IPS DF 6.9 (cell line): ENCODE measurements at regions not wholly inside any gene's neighbourhood (a gene's known extent, or its start where the extent isn't known, plus 50 kb on each side); places are given as distances from the start of the nearest gene placed in this dataset.

Source experiments
- DNase-seq: peaks from one replicate; pipeline ENCODE4 v3.0.0-alpha.2; 2013; ENCODE audit warnings: low read depth, low spot score
- H3K27ac ChIP-seq: one replicate; pipeline ENCODE4 v1.5.1; 2013; ENCODE audit warnings: low read length, control low read depth
- H3K27me3 ChIP-seq: 2 replicates; pipeline ENCODE4 v1.6.1; 2013; ENCODE audit warnings: mild to moderate bottlenecking, low read length; ENCODE audit not compliant: control insufficient read depth, insufficient read depth
- H3K36me3 ChIP-seq: 2 replicates; pipeline ENCODE4 v1.6.1; 2013; ENCODE audit warnings: low read length; ENCODE audit not compliant: control insufficient read depth, insufficient read depth
- H3K4me1 ChIP-seq: 2 replicates; pipeline ENCODE4 v1.6.1; 2013; ENCODE audit warnings: low read length; ENCODE audit not compliant: control insufficient read depth, insufficient read depth
- H3K4me3 ChIP-seq: 2 replicates; pipeline ENCODE4 v1.5.1; 2013; ENCODE audit warnings: mild to moderate bottlenecking, low read length
- H3K9me3 ChIP-seq: 2 replicates; pipeline ENCODE4 v1.6.1; 2013; ENCODE audit warnings: low read length, inconsistent platforms; ENCODE audit not compliant: control insufficient read depth, insufficient read depth
- WGBS: extraction: QIAGEN DNeasy Blood & Tissue Kit; methylation state at CpG from one replicate; pipeline ENCODE4 v1.1.7; 2013; ENCODE audit warnings: mixed read lengths, missing lambda C conversion rate; ENCODE audit not compliant: insufficient read length, insufficient coverage; 5-methylcytosine and 5-hydroxymethylcytosine counted together

GRCh38 chr11:129324533-129325175 is 51.0 kb upstream of the BARX2 start:
- no CpG with 5 or more reads among the region's 10 CpGs for WGBS
- Histone ChIP-seq H3K4me1 (no peaks in the 10 kb centered on the region; the same call in 1 of the 2 replicates), H3K27ac (no peak overlapping the region), H3K36me3 (no peaks in the 10 kb centered on the region), H3K9me3 (no peaks in the 10 kb centered on the region), H3K27me3 (no peaks in the 10 kb centered on the region), H3K4me3 (no peak overlapping the region)
- no peak for DNase-seq

GRCh38 chr11:129323896-129324502 is 51.6 kb upstream of the BARX2 start:
- H3K4me1 ChIP-seq: no peaks in the 10 kb centered on the region; the same call in 1 of the 2 replicates

GRCh38 chr11:129322941-129323340 is 52.7 kb upstream of the BARX2 start:
- Histone ChIP-seq H3K27ac (no peak overlapping the region), H3K36me3 (no peaks in the 10 kb centered on the region), H3K27me3 (no peaks in the 10 kb centered on the region), H3K4me1 (no peaks in the 10 kb centered on the region; the same call in 1 of the 2 replicates), H3K4me3 (no peak overlapping the region), H3K9me3 (no peaks in the 10 kb centered on the region)
- WGBS: no CpG with 5 or more reads among the region's 8 CpGs
- DNase-seq: no peak

More at GRCh38 chr11:129323896-129324502, 51.6 kb upstream of the BARX2 start:
- no peak overlapping the region for H3K4me3 ChIP-seq
- no peaks in the 10 kb centered on the region for H3K9me3 ChIP-seq
- DNase-seq: no peak
- H3K36me3 ChIP-seq: no peaks in the 10 kb centered on the region
- no CpG with 5 or more reads among the region's 12 CpGs for WGBS
- no peak overlapping the region for H3K27ac ChIP-seq
- H3K27me3 ChIP-seq: no peaks in the 10 kb centered on the region

- Histone ChIP-seq H3K9me3 (no peaks in the 10 kb centered on the region), H3K36me3 (no peaks in the 10 kb centered on the region), H3K4me1 (no peaks in the 10 kb centered on the region; the same call in 1 of the 2 replicates), H3K27ac (no peak overlapping the region), H3K27me3 (no peaks in the 10 kb centered on the region), H3K4me3 (no peak overlapping the region)
- DNase-seq: no peak
- WGBS: no CpG with 5 or more reads among the region's 2 CpGs
Measured at GRCh38 chr11:129321076-129321475, 54.6 kb upstream of the BARX2 start.

- DNase-seq: no peak
- WGBS: no CpG with 5 or more reads among the region's 6 CpGs
- Histone ChIP-seq H3K4me3 (no peak overlapping the region), H3K36me3 (no peaks in the 10 kb centered on the region), H3K27ac (no peak overlapping the region), H3K27me3 (no peaks in the 10 kb centered on the region), H3K9me3 (no peaks in the 10 kb centered on the region), H3K4me1 (peaks cover 4% of the 10 kb centered on the region)
Measured at GRCh38 chr11:129320494-129320893, 55.2 kb upstream of the BARX2 start.

- no peaks in the 10 kb centered on the region for H3K9me3 ChIP-seq
- H3K4me3 ChIP-seq: no peak overlapping the region
- H3K27ac ChIP-seq: no peak overlapping the region
- no CpG with 5 or more reads among the region's 4 CpGs for WGBS
- H3K27me3 ChIP-seq: no peaks in the 10 kb centered on the region
- no peak for DNase-seq
- peaks cover 6% of the 10 kb centered on the region for H3K4me1 ChIP-seq
- H3K36me3 ChIP-seq: no peaks in the 10 kb centered on the region
Measured at GRCh38 chr11:129319751-129320150, 55.9 kb upstream of the BARX2 start.

- H3K27me3 ChIP-seq: no peaks in the 10 kb centered on the region
- H3K4me3 ChIP-seq: no peak overlapping the region
- no peaks in the 10 kb centered on the region for H3K36me3 ChIP-seq
- no peak for DNase-seq
- no CpG with 5 or more reads among the region's 2 CpGs for WGBS
- H3K27ac ChIP-seq: no peak overlapping the region
- peaks cover 6% of the 10 kb centered on the region; the same call in 1 of the 2 replicates for H3K4me1 ChIP-seq
- no peaks in the 10 kb centered on the region for H3K9me3 ChIP-seq
Measured at GRCh38 chr11:129319201-129319600, 56.4 kb upstream of the BARX2 start.

- no peak for DNase-seq
- peaks cover 6% of the 10 kb centered on the region; the same call in 1 of the 2 replicates for H3K4me1 ChIP-seq
- no peak overlapping the region for H3K4me3 ChIP-seq
- no CpG with 5 or more reads among the region's 4 CpGs for WGBS
- H3K27ac ChIP-seq: no peak overlapping the region
- H3K36me3 ChIP-seq: no peaks in the 10 kb centered on the region
- no peaks in the 10 kb centered on the region for H3K9me3 ChIP-seq
- no peaks in the 10 kb centered on the region for H3K27me3 ChIP-seq
Measured at GRCh38 chr11:129317571-129317970, 58.1 kb upstream of the BARX2 start.

GRCh38 chr11:129316781-129317180 is 58.9 kb upstream of the BARX2 start:
- WGBS: no CpG with 5 or more reads among the region's 6 CpGs
- Histone ChIP-seq H3K36me3 (no peaks in the 10 kb centered on the region), H3K4me3 (no peak overlapping the region), H3K9me3 (no peaks in the 10 kb centered on the region), H3K4me1 (peaks cover 6% of the 10 kb centered on the region; the same call in 1 of the 2 replicates), H3K27me3 (no peaks in the 10 kb centered on the region), H3K27ac (no peak overlapping the region)
- no peak for DNase-seq

GRCh38 chr11:129315781-129316579 is 59.7 kb upstream of the BARX2 start:
- Histone ChIP-seq H3K36me3 (no peaks in the 10 kb centered on the region), H3K4me3 (no peak overlapping the region), H3K27ac (no peak overlapping the region), H3K27me3 (no peaks in the 10 kb centered on the region), H3K4me1 (peaks cover 6% of the 10 kb centered on the region; the same call in 1 of the 2 replicates), H3K9me3 (no peaks in the 10 kb centered on the region)
- WGBS: no CpG with 5 or more reads among the region's 12 CpGs
- DNase-seq: no peak
